ENCODE measurements at regions not wholly inside any gene's neighbourhood (a gene's known extent, or its start where the extent isn't known, plus 50 kb on each side); places are given as distances from the start of the nearest gene placed in this dataset.

- TF ChIP-seq CTCF (IDR thresholded peaks at IDR 0.05; ENCODE audit: extremely low read depth in 1 of 2, insufficient read depth in 1 of 2, low read depth in 1 of 2, low read length in 2 of 2) (no peak), POLR2AphosphoS5 (IDR thresholded peaks at IDR 0.05; ENCODE audit: insufficient read depth, low read depth, low read length) (no peak), FOS (IDR thresholded peaks at IDR 0.05; ENCODE audit: borderline replicate concordance, insufficient read depth, low read length) (no peak), POLR2A (IDR thresholded peaks at IDR 0.05; ENCODE audit: low read depth, low read length) (no peak), EZH2 (IDR thresholded peaks at IDR 0.05; ENCODE audit: borderline replicate concordance, low read depth, low read length, severe bottlenecking) (no peak), MAX (IDR thresholded peaks at IDR 0.05; ENCODE audit: insufficient read depth, insufficient read length) (no peak), MYC (IDR thresholded peaks at IDR 0.05; ENCODE audit: low read depth, low read length) (no peak), GATA2 (IDR thresholded peaks at IDR 0.05; ENCODE audit: insufficient read depth, insufficient read length, low read depth, low read length) (no peak)
Measured at GRCh38 chr15:39443659-39444219, 137.1 kb upstream of the THBS1 start.

Measured in endothelial cell of umbilical vein (primary cell).